ENCODE measurements at regions not wholly inside any gene's neighbourhood (a gene's known extent, or its start where the extent isn't known, plus 50 kb on each side); places are given as distances from the start of the nearest gene placed in this dataset.
A peak's percentile ranks its signal among the peaks of the same experiment; 100 is the strongest.
"Not testable (repeated sequence)": the region's sequence is repeated elsewhere in the genome, so short reads cannot be mapped to it uniquely, and the experiment has no call there.

- Histone ChIP-seq H3K4me1 (ENCODE audit: insufficient read depth, low read length) (no peaks in the 10 kb centered on the region), H3K9me3 (ENCODE audit: low read depth, low read length) (no peaks in the 10 kb centered on the region), H3K4me3 (ENCODE audit: low read length) (no peak overlapping the region), H3K27me3 (ENCODE audit: insufficient read depth, low read length) (no peaks in the 10 kb centered on the region)
These were observed 398.9 kb downstream of the IGSF11 start for GRCh38 chr3:118635711-118636110.

- H3K4me1 ChIP-seq (ENCODE audit: insufficient read depth, low read length), result no peaks in the 10 kb centered on the region
- no peaks in the 10 kb centered on the region for H3K27me3 ChIP-seq (ENCODE audit: insufficient read depth, low read length)
- no peak overlapping the region for H3K4me3 ChIP-seq (ENCODE audit: low read length)
- H3K9me3 ChIP-seq (ENCODE audit: low read depth, low read length), result no peaks in the 10 kb centered on the region
These were observed 397.8 kb downstream of the IGSF11 start for GRCh38 chr3:118636841-118637240.

- Histone ChIP-seq H3K4me1 (ENCODE audit: insufficient read depth, low read length) (no peaks in the 10 kb centered on the region), H3K4me3 (ENCODE audit: low read length) (no peak overlapping the region), H3K9me3 (ENCODE audit: low read depth, low read length) (no peaks in the 10 kb centered on the region), H3K27me3 (ENCODE audit: insufficient read depth, low read length) (no peaks in the 10 kb centered on the region)
These were observed 396.8 kb downstream of the IGSF11 start for GRCh38 chr3:118637846-118638245.

- Histone ChIP-seq H3K27me3 (ENCODE audit: insufficient read depth, low read length) (no peaks in the 10 kb centered on the region), H3K4me1 (ENCODE audit: insufficient read depth, low read length) (no peaks in the 10 kb centered on the region), H3K4me3 (ENCODE audit: low read length) (no peak overlapping the region), H3K9me3 (ENCODE audit: low read depth, low read length) (no peaks in the 10 kb centered on the region)
These were observed 393.0 kb downstream of the IGSF11 start for GRCh38 chr3:118641608-118642007.

GRCh38 chr3:118671192-118671591 lies 363.5 kb downstream of the IGSF11 start:
- Histone ChIP-seq H3K4me1 (ENCODE audit: insufficient read depth, low read length) (no peaks in the 10 kb centered on the region), H3K9me3 (ENCODE audit: low read depth, low read length) (no peaks in the 10 kb centered on the region), H3K4me3 (ENCODE audit: low read length) (no peak overlapping the region), H3K27me3 (ENCODE audit: insufficient read depth, low read length) (no peaks in the 10 kb centered on the region)

GRCh38 chr3:118675305-118675704 lies 359.3 kb downstream of the IGSF11 start:
- Histone ChIP-seq H3K4me1 (ENCODE audit: insufficient read depth, low read length) (no peaks in the 10 kb centered on the region), H3K9me3 (ENCODE audit: low read depth, low read length) (no peaks in the 10 kb centered on the region), H3K4me3 (ENCODE audit: low read length) (no peak overlapping the region), H3K27me3 (ENCODE audit: insufficient read depth, low read length) (no peaks in the 10 kb centered on the region)

GRCh38 chr3:118678663-118679062 lies 356.0 kb downstream of the IGSF11 start:
- not testable (repeated sequence) for H3K27me3 ChIP-seq (ENCODE audit: insufficient read depth, low read length); H3K4me3 ChIP-seq (ENCODE audit: low read length); H3K4me1 ChIP-seq (ENCODE audit: insufficient read depth, low read length); H3K9me3 ChIP-seq (ENCODE audit: low read depth, low read length)

- Histone ChIP-seq H3K27me3 (ENCODE audit: insufficient read depth, low read length) (no peaks in the 10 kb centered on the region), H3K9me3 (ENCODE audit: low read depth, low read length) (no peaks in the 10 kb centered on the region), H3K4me1 (ENCODE audit: insufficient read depth, low read length) (no peaks in the 10 kb centered on the region), H3K4me3 (ENCODE audit: low read length) (no peak overlapping the region)
These were observed 351.7 kb downstream of the IGSF11 start for GRCh38 chr3:118682921-118683320.

GRCh38 chr3:118683636-118684035 lies 351.0 kb downstream of the IGSF11 start:
- no peaks in the 10 kb centered on the region for H3K27me3 ChIP-seq (ENCODE audit: insufficient read depth, low read length)
- no peaks in the 10 kb centered on the region for H3K9me3 ChIP-seq (ENCODE audit: low read depth, low read length)
- no peaks in the 10 kb centered on the region for H3K4me1 ChIP-seq (ENCODE audit: insufficient read depth, low read length)
- H3K4me3 ChIP-seq (ENCODE audit: low read length), result no peak overlapping the region

GRCh38 chr3:118688396-118688884 lies 346.2 kb downstream of the IGSF11 start:
- Histone ChIP-seq H3K4me1 (ENCODE audit: insufficient read depth, low read length) (no peaks in the 10 kb centered on the region), H3K4me3 (ENCODE audit: low read length) (no peak overlapping the region), H3K9me3 (ENCODE audit: low read depth, low read length) (no peaks in the 10 kb centered on the region)

GRCh38 chr3:118692416-118692815 lies 342.2 kb downstream of the IGSF11 start:
- Histone ChIP-seq H3K4me3 (ENCODE audit: low read length) (no peak overlapping the region), H3K4me1 (ENCODE audit: insufficient read depth, low read length) (no peaks in the 10 kb centered on the region), H3K9me3 (ENCODE audit: low read depth, low read length) (no peaks in the 10 kb centered on the region), H3K27me3 (ENCODE audit: insufficient read depth, low read length) (no peaks in the 10 kb centered on the region)

More at GRCh38 chr3:118688396-118688884, 346.2 kb downstream of the IGSF11 start:
- no peaks in the 10 kb centered on the region for H3K27me3 ChIP-seq (ENCODE audit: insufficient read depth, low read length)

- no peaks in the 10 kb centered on the region for H3K9me3 ChIP-seq (ENCODE audit: low read depth, low read length)
- H3K27me3 ChIP-seq (ENCODE audit: insufficient read depth, low read length), result no peaks in the 10 kb centered on the region
- no peak overlapping the region for H3K4me3 ChIP-seq (ENCODE audit: low read length)
- no peaks in the 10 kb centered on the region for H3K4me1 ChIP-seq (ENCODE audit: insufficient read depth, low read length)
These were observed 329.0 kb downstream of the IGSF11 start for GRCh38 chr3:118705487-118706219.

GRCh38 chr3:118707991-118708390 lies 326.7 kb downstream of the IGSF11 start:
- Histone ChIP-seq H3K27me3 (ENCODE audit: insufficient read depth, low read length) (no peaks in the 10 kb centered on the region), H3K4me1 (ENCODE audit: insufficient read depth, low read length) (no peaks in the 10 kb centered on the region), H3K4me3 (ENCODE audit: low read length) (no peak overlapping the region), H3K9me3 (ENCODE audit: low read depth, low read length) (no peaks in the 10 kb centered on the region)

GRCh38 chr3:118710532-118710931 lies 324.1 kb downstream of the IGSF11 start:
- H3K9me3 ChIP-seq (ENCODE audit: low read depth, low read length), result no peaks in the 10 kb centered on the region
- H3K4me1 ChIP-seq (ENCODE audit: insufficient read depth, low read length), result no peaks in the 10 kb centered on the region
- H3K4me3 ChIP-seq (ENCODE audit: low read length), result no peak overlapping the region
- no peaks in the 10 kb centered on the region for H3K27me3 ChIP-seq (ENCODE audit: insufficient read depth, low read length)

- Histone ChIP-seq H3K27me3 (ENCODE audit: insufficient read depth, low read length) (no peaks in the 10 kb centered on the region), H3K4me3 (ENCODE audit: low read length) (no peak overlapping the region), H3K9me3 (ENCODE audit: low read depth, low read length) (no peaks in the 10 kb centered on the region), H3K4me1 (ENCODE audit: insufficient read depth, low read length) (no peaks in the 10 kb centered on the region)
These were observed 321.0 kb downstream of the IGSF11 start for GRCh38 chr3:118713502-118714207.

GRCh38 chr3:118714800-118715199 lies 319.8 kb downstream of the IGSF11 start:
- peak overlapping the region; percentile 4 for H3K4me3 ChIP-seq (ENCODE audit: low read length)
- H3K27me3 ChIP-seq (ENCODE audit: insufficient read depth, low read length), result no peaks in the 10 kb centered on the region
- no peaks in the 10 kb centered on the region for H3K4me1 ChIP-seq (ENCODE audit: insufficient read depth, low read length)
- H3K9me3 ChIP-seq (ENCODE audit: low read depth, low read length), result no peaks in the 10 kb centered on the region

Data from mononuclear cell (primary cell).